Prostate gland (tissue), 2 donors: ENCODE measurements at regions not wholly inside any gene's neighbourhood (a gene's known extent, or its start where the extent isn't known, plus 50 kb on each side); places are given as distances from the start of the nearest gene placed in this dataset.

ENCODE experiments used
- POLR2AphosphoS5 ChIP-seq: sonication (generic); formaldehyde crosslinking; IDR thresholded peaks from one replicate; pipeline ENCODE4 v1.6.1; 2017; ENCODE audit warnings: antibody characterized with exemption
- TF ChIP-seq, protein P1 (sequence below), 4 experiments: fragments of 200-600 bp in 2 of 4; fragments of 450-650 bp in 2 of 4; sonication (generic) in 2 of 4; IDR thresholded peaks; 1 replicate in 3 of 4; 2 replicates in 1 of 4; pipeline ENCODE4 v1.5.1; 2016 to 2019; ENCODE audit warnings: antibody characterized with exemption in 4 of 4, mild to moderate bottlenecking in 2 of 4, moderate library complexity in 2 of 4

DNA sequence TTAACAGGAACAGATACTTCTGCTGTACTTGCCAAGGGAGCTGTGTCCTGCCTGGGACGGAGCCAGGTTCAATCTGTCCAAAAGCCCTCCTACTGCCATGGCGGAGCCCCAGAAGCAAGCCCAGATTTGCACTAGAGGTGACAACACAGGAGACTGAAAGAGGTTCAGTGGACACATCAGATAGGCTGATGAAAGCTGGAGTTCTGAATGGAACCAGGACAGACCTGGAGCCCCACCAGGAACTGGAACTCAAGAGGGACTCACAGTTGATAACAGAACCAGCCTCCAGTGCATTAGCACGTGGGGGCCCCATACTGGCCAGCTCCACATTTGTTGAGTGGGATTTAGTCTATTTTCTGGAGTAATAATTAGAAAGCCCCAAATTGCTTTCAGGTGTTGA, 315.5 kb downstream of the ARRDC4 start:
- TF ChIP-seq, protein P1, sequence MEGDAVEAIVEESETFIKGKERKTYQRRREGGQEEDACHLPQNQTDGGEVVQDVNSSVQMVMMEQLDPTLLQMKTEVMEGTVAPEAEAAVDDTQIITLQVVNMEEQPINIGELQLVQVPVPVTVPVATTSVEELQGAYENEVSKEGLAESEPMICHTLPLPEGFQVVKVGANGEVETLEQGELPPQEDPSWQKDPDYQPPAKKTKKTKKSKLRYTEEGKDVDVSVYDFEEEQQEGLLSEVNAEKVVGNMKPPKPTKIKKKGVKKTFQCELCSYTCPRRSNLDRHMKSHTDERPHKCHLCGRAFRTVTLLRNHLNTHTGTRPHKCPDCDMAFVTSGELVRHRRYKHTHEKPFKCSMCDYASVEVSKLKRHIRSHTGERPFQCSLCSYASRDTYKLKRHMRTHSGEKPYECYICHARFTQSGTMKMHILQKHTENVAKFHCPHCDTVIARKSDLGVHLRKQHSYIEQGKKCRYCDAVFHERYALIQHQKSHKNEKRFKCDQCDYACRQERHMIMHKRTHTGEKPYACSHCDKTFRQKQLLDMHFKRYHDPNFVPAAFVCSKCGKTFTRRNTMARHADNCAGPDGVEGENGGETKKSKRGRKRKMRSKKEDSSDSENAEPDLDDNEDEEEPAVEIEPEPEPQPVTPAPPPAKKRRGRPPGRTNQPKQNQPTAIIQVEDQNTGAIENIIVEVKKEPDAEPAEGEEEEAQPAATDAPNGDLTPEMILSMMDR (IDR thresholded peaks at IDR 0.05), result no peak
- TF ChIP-seq POLR2AphosphoS5, result no peak
